ENCODE measurements at regions not wholly inside any gene's neighbourhood (a gene's known extent, or its start where the extent isn't known, plus 50 kb on each side); places are given as distances from the start of the nearest gene placed in this dataset.

GRCh38 chr12:84787253-84787652 lies 125.3 kb downstream of the SLC6A15 start (continued):
- no peak for TF ChIP-seq ATF2 (tag by site-specific recombination; IDR thresholded peaks at IDR 0.05; ENCODE audit: low read depth)

- Histone ChIP-seq H3K4me3 (ENCODE audit: low read depth, low read length) (no peak overlapping the region), H3K27ac (ENCODE audit: extremely low read depth, low read depth, low read length) (no peak overlapping the region), H3K9me3 (ENCODE audit: control insufficient read depth, insufficient read depth, low read depth, low read length) (no peaks in the 10 kb centered on the region), H3K36me3 (ENCODE audit: control insufficient read depth in 2 of 2, insufficient read depth in 1 of 2, low read length in 2 of 2) (no peaks in the 10 kb centered on the region), H3K4me1 (ENCODE audit: control insufficient read depth, insufficient read depth, low read length) (no peaks in the 10 kb centered on the region)
- ChIA-PET CTCF (no interaction called here), POLR2A (no interaction called here)
- TF ChIP-seq SP7 (tag by site-specific recombination; IDR thresholded peaks at IDR 0.05) = no peak
- no peak for TF ChIP-seq ZNF391 (tag by site-specific recombination; IDR thresholded peaks at IDR 0.05; ENCODE audit: borderline replicate concordance, low read depth)
- no peak for TF ChIP-seq ZBTB6 (tag by site-specific recombination; IDR thresholded peaks at IDR 0.05)
Measured at GRCh38 chr12:84786622-84787021, 126.0 kb downstream of the SLC6A15 start.

- Histone ChIP-seq H3K27ac (ENCODE audit: extremely low read depth, low read depth, low read length) (no peak overlapping the region), H3K36me3 (ENCODE audit: control insufficient read depth in 2 of 2, insufficient read depth in 1 of 2, low read length in 2 of 2) (no peaks in the 10 kb centered on the region), H3K4me1 (ENCODE audit: control insufficient read depth, insufficient read depth, low read length) (no peaks in the 10 kb centered on the region), H3K4me3 (ENCODE audit: low read depth, low read length) (no peak overlapping the region), H3K9me3 (ENCODE audit: control insufficient read depth, insufficient read depth, low read depth, low read length) (no peaks in the 10 kb centered on the region)
- ChIA-PET CTCF (no interaction called here), POLR2A (no interaction called here)
- TF ChIP-seq ELK4 (IDR thresholded peaks at IDR 0.05; ENCODE audit: borderline replicate concordance, low read depth, low read length) (no peak), ZNF707 (tag by site-specific recombination; IDR thresholded peaks at IDR 0.05) (no peak), ZNF324 (tag by site-specific recombination; IDR thresholded peaks at IDR 0.05) (no peak), ZNF148 (tag by site-specific recombination; IDR thresholded peaks at IDR 0.05; ENCODE audit: borderline replicate concordance) (no peak), ZNF843 (tag by site-specific recombination; IDR thresholded peaks at IDR 0.05) (no peak), ZNF585B (tag by site-specific recombination; IDR thresholded peaks at IDR 0.05) (no peak), HIC1 (tag by site-specific recombination; IDR thresholded peaks at IDR 0.05) (no peak), ZNF223 (tag by site-specific recombination; IDR thresholded peaks at IDR 0.05) (no peak), ZNF24 (tag by site-specific recombination; IDR thresholded peaks at IDR 0.05) (no peak), ZNF155 (tag by site-specific recombination; IDR thresholded peaks at IDR 0.05) (no peak), ZNF600 (tag by site-specific recombination; IDR thresholded peaks at IDR 0.05) (no peak), IKZF3 (tag by site-specific recombination; IDR thresholded peaks at IDR 0.05) (no peak), ZBTB21 (tag by site-specific recombination; IDR thresholded peaks at IDR 0.05) (no peak)
Measured at GRCh38 chr12:84785951-84786350, 126.6 kb downstream of the SLC6A15 start.
